ENCODE measurements at regions not wholly inside any gene's neighbourhood (a gene's known extent, or its start where the extent isn't known, plus 50 kb on each side); places are given as distances from the start of the nearest gene placed in this dataset.
A peak's percentile ranks its signal among the peaks of the same experiment; 100 is the strongest.

DNA sequence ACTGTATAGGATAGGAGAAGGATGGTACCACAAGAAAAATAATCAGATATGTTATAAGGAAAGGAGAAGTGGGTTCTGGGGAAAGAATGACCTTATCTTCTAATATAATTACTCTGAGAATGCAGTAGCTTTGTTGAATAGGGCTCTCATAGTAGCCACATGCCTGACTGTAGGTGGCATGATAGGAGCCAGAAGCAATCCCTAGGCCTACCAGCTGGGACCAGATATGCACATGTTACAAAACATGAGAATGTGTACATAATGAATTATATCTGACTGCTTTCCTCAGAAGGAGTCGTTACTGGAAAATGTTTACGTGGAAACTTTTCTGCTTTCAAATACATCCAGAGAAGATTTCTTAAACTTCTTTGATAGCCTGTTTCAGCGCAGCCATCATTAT, 53.2 kb upstream of the FAM3C start:
- Histone ChIP-seq H3K36me3 (ENCODE audit: control insufficient read depth, insufficient read depth, low read length) (no peaks in the 10 kb centered on the region), H3K27ac (ENCODE audit: insufficient read depth, low read length) (no peak overlapping the region), H3K79me1 (ENCODE audit: low read depth in 1 of 2, low read length in 2 of 2) (no peaks in the 10 kb centered on the region), H3K27me3 (ENCODE audit: control insufficient read depth, insufficient read depth, low read length) (no peaks in the 10 kb centered on the region; the same call in 1 of the 2 replicates), H2BK15ac (ENCODE audit: low read depth, low read length) (no peak overlapping the region), H3K14ac (replicated peaks; ENCODE audit: low read depth, low read length) (no peak overlapping the region), H4K8ac (ENCODE audit: low read depth in 2 of 2, low read length in 2 of 2) (no peak overlapping the region), H3K4me3 (ENCODE audit: insufficient read depth, low read depth, low read length) (no peak overlapping the region), H2AK9ac (replicated peaks; ENCODE audit: low read depth, low read length, poor library complexity) (no peak overlapping the region), H3K4ac (ENCODE audit: low read depth, low read length) (no peak overlapping the region), H3K56ac (ENCODE audit: extremely low read depth, insufficient read depth, low read length) (no peak overlapping the region), H2BK20ac (ENCODE audit: low read depth, low read length) (no peak overlapping the region), H4K91ac (ENCODE audit: insufficient read depth, low read depth, low read length) (no peak overlapping the region), H2AFZ (replicated peaks; ENCODE audit: low read length, poor library complexity) (no peak overlapping the region), H2BK5ac (ENCODE audit: low read depth, low read length, poor library complexity, severe bottlenecking) (no peak overlapping the region), H3K18ac (ENCODE audit: low read depth, low read length) (no peak overlapping the region), H2AK5ac (ENCODE audit: low read depth, low read length) (no peak overlapping the region), H4K5ac (ENCODE audit: low read depth, low read length) (no peak overlapping the region), H3K23ac (ENCODE audit: low read depth, low read length) (no peak overlapping the region), H3K4me2 (ENCODE audit: low read depth, low read length) (no peak overlapping the region), H2BK120ac (ENCODE audit: low read depth, low read length) (no peak overlapping the region), H3K9me3 (ENCODE audit: control insufficient read depth, insufficient read depth, low read length) (no peaks in the 10 kb centered on the region), H3K9ac (ENCODE audit: low read depth, low read length) (no peak overlapping the region), H3K4me1 (ENCODE audit: control insufficient read depth, insufficient read depth, low read length) (no peaks in the 10 kb centered on the region), H4K20me1 (ENCODE audit: insufficient read depth, low read length) (no peaks in the 10 kb centered on the region), H3K9me1 (ENCODE audit: insufficient read depth, low read length) (no peaks in the 10 kb centered on the region)
- ChIA-PET CTCF (interaction anchor here (1.3 kb wide), 1 partner anchor 52 kb away, joined by 3 read pairs; no protein-coding TSS in a partner anchor), POLR2A (ENCODE audit: unreplicated experiment) (no interaction called here)
- DNase-seq (no peak), ATAC-seq (ENCODE audit: low read depth) (peak; percentile 82)
- intact Hi-C loops (cut with micrococcal nuclease) = loop anchor here (5.0 kb wide), 1 partner anchor 98 kb away; no protein-coding TSS in a partner anchor
- BruUV-seq (replicated peaks) = no TSS peak
- dilution Hi-C loops (cut with HindIII; ENCODE audit: low sequenced_read_pairs, unreplicated experiment) = no loop called here
- WGBS, 2 experiments (ENCODE audit: extremely low coverage in 2 of 2, insufficient read length in 1 of 2) = no CpG with 5 or more reads among the region's 3 CpGs
- in situ Hi-C loops (cut with MboI; ENCODE audit: low sequenced_read_pairs) = no loop called here
- no peak for TF ChIP-seq CHD1 (IDR thresholded peaks at IDR 0.05; ENCODE audit: low read depth, low read length)
- TF ChIP-seq NFE2L2 (IDR thresholded peaks at IDR 0.05; ENCODE audit: low read depth, low read length) = no peak
- TF ChIP-seq, protein P1, sequence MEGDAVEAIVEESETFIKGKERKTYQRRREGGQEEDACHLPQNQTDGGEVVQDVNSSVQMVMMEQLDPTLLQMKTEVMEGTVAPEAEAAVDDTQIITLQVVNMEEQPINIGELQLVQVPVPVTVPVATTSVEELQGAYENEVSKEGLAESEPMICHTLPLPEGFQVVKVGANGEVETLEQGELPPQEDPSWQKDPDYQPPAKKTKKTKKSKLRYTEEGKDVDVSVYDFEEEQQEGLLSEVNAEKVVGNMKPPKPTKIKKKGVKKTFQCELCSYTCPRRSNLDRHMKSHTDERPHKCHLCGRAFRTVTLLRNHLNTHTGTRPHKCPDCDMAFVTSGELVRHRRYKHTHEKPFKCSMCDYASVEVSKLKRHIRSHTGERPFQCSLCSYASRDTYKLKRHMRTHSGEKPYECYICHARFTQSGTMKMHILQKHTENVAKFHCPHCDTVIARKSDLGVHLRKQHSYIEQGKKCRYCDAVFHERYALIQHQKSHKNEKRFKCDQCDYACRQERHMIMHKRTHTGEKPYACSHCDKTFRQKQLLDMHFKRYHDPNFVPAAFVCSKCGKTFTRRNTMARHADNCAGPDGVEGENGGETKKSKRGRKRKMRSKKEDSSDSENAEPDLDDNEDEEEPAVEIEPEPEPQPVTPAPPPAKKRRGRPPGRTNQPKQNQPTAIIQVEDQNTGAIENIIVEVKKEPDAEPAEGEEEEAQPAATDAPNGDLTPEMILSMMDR (conservative IDR thresholded peaks at IDR 0.05; ENCODE audit: low read depth, low read length) = no peak
- no peak for TF ChIP-seq CEBPB (IDR thresholded peaks at IDR 0.05; ENCODE audit: low read depth, low read length)
- no peak for TF ChIP-seq MXI1 (IDR thresholded peaks at IDR 0.05; ENCODE audit: borderline replicate concordance, low read depth, low read length)
- TF ChIP-seq RAD21 (IDR thresholded peaks at IDR 0.05; ENCODE audit: low read length) = no peak
- TF ChIP-seq FOS (IDR thresholded peaks at IDR 0.05; ENCODE audit: low read depth, low read length) = no peak
- TF ChIP-seq, protein P2, sequence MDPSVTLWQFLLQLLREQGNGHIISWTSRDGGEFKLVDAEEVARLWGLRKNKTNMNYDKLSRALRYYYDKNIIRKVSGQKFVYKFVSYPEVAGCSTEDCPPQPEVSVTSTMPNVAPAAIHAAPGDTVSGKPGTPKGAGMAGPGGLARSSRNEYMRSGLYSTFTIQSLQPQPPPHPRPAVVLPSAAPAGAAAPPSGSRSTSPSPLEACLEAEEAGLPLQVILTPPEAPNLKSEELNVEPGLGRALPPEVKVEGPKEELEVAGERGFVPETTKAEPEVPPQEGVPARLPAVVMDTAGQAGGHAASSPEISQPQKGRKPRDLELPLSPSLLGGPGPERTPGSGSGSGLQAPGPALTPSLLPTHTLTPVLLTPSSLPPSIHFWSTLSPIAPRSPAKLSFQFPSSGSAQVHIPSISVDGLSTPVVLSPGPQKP (IDR thresholded peaks at IDR 0.05; ENCODE audit: borderline replicate concordance, low read depth, low read length) = no peak
- no peak for TF ChIP-seq RCOR1 (IDR thresholded peaks at IDR 0.05; ENCODE audit: insufficient replicate concordance, low read length)
- no peak for TF ChIP-seq SMC3 (IDR thresholded peaks at IDR 0.05; ENCODE audit: low read depth, low read length)
- TF ChIP-seq, protein P3, sequence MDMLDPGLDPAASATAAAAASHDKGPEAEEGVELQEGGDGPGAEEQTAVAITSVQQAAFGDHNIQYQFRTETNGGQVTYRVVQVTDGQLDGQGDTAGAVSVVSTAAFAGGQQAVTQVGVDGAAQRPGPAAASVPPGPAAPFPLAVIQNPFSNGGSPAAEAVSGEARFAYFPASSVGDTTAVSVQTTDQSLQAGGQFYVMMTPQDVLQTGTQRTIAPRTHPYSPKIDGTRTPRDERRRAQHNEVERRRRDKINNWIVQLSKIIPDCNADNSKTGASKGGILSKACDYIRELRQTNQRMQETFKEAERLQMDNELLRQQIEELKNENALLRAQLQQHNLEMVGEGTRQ (IDR thresholded peaks at IDR 0.05; ENCODE audit: low read depth, low read length) = no peak
- no peak for TF ChIP-seq MAFK (IDR thresholded peaks at IDR 0.05; ENCODE audit: low read depth, low read length)
- no peak for TF ChIP-seq RFX5 (IDR thresholded peaks at IDR 0.05; ENCODE audit: low read depth, low read length)
- no peak for TF ChIP-seq POLR2A (IDR thresholded peaks at IDR 0.05; ENCODE audit: low read depth, low read length)
- no peak for TF ChIP-seq BHLHE40 (IDR thresholded peaks at IDR 0.05; ENCODE audit: low read depth, low read length)
- TF ChIP-seq MAZ (IDR thresholded peaks at IDR 0.05; ENCODE audit: borderline replicate concordance, low read depth, low read length) = no peak

Data from IMR-90 (cell line).